Mesendoderm (in vitro differentiated cells): ENCODE measurements at regions not wholly inside any gene's neighbourhood (a gene's known extent, or its start where the extent isn't known, plus 50 kb on each side); places are given as distances from the start of the nearest gene placed in this dataset.
A peak's percentile ranks its signal among the peaks of the same experiment; 100 is the strongest.

ENCODE experiments used
- DNase-seq: peaks from one replicate; pipeline ENCODE4 v3.0.0; 2013
- H2AK5ac ChIP-seq: 2 replicates; pipeline ENCODE4 v1.6.1; 2013; ENCODE audit warnings: low read length, inconsistent platforms
- H2BK120ac ChIP-seq: 2 replicates; pipeline ENCODE4 v1.6.1; 2013; ENCODE audit warnings: low read depth, mild to moderate bottlenecking, low read length, moderate library complexity, mixed read lengths
- H2BK15ac ChIP-seq: replicated peaks from 2 replicates; pipeline ENCODE4 v1.6.1; 2013; ENCODE audit warnings: low read depth, mild to moderate bottlenecking, moderate library complexity
- H2BK5ac ChIP-seq: 2 replicates; pipeline ENCODE4 v1.6.1; 2013; ENCODE audit warnings: low read length, inconsistent platforms
- H3K18ac ChIP-seq: 2 replicates; pipeline ENCODE4 v1.6.1; 2013; ENCODE audit warnings: mild to moderate bottlenecking, low read length, mixed read lengths
- H3K23ac ChIP-seq: one replicate; pipeline ENCODE4 v1.6.1; 2013; ENCODE audit warnings: low read length
- H3K27ac ChIP-seq: 2 replicates; pipeline ENCODE4 v1.5.1; 2013; ENCODE audit warnings: low read depth, mild to moderate bottlenecking, inconsistent platforms, low read length, moderate library complexity
- H3K27me3 ChIP-seq: 2 replicates; pipeline ENCODE4 v1.6.1; 2013; ENCODE audit warnings: low read length, control low read depth, mild to moderate bottlenecking, inconsistent platforms; ENCODE audit not compliant: insufficient read depth, poor library complexity
- H3K36me3 ChIP-seq: 2 replicates; pipeline ENCODE4 v1.6.1; 2013; ENCODE audit warnings: low read length, inconsistent platforms; ENCODE audit not compliant: control insufficient read depth, insufficient read depth
- H3K4ac ChIP-seq: one replicate; pipeline ENCODE4 v1.6.1; 2013; ENCODE audit warnings: low read depth, mild to moderate bottlenecking, low read length, moderate library complexity
- H3K4me1 ChIP-seq: 2 replicates; pipeline ENCODE4 v1.6.1; 2013; ENCODE audit warnings: low read depth, low read length, inconsistent platforms; ENCODE audit not compliant: control insufficient read depth
- H3K4me2 ChIP-seq: 2 replicates; pipeline ENCODE4 v1.6.1; 2013; ENCODE audit warnings: low read length
- H3K4me3 ChIP-seq: 2 replicates; pipeline ENCODE4 v1.5.1; 2013; ENCODE audit warnings: mild to moderate bottlenecking, low read length
- H3K56ac ChIP-seq: one replicate; pipeline ENCODE4 v1.6.1; 2013; ENCODE audit warnings: low read length
- H3K79me1 ChIP-seq: 2 replicates; pipeline ENCODE4 v1.6.1; 2013; ENCODE audit warnings: low read length, inconsistent platforms
- H3K79me2 ChIP-seq: 2 replicates; pipeline ENCODE4 v1.6.1; 2013; ENCODE audit warnings: mild to moderate bottlenecking, low read length; ENCODE audit not compliant: control insufficient read depth, insufficient read depth
- H3K9ac ChIP-seq: 2 replicates; pipeline ENCODE4 v1.6.1; 2013; ENCODE audit warnings: low read length, inconsistent platforms
- H4K5ac ChIP-seq: one replicate; pipeline ENCODE4 v1.6.1; 2013; ENCODE audit warnings: low read length
- H4K8ac ChIP-seq: one replicate; pipeline ENCODE4 v1.6.1; 2013; ENCODE audit warnings: low read depth, mild to moderate bottlenecking, control low read depth, low read length, moderate library complexity
- whole genome bisulfite sequencing: extraction: QIAGEN DNeasy Blood & Tissue Kit; methylation state at CpG from one replicate; pipeline ENCODE4 v1.1.7; 2013; ENCODE audit warnings: low lambda C conversion rate, missing lambda C conversion rate; ENCODE audit not compliant: insufficient coverage; ENCODE audit errors: extremely low coverage; 5-methylcytosine and 5-hydroxymethylcytosine counted together

DNA sequence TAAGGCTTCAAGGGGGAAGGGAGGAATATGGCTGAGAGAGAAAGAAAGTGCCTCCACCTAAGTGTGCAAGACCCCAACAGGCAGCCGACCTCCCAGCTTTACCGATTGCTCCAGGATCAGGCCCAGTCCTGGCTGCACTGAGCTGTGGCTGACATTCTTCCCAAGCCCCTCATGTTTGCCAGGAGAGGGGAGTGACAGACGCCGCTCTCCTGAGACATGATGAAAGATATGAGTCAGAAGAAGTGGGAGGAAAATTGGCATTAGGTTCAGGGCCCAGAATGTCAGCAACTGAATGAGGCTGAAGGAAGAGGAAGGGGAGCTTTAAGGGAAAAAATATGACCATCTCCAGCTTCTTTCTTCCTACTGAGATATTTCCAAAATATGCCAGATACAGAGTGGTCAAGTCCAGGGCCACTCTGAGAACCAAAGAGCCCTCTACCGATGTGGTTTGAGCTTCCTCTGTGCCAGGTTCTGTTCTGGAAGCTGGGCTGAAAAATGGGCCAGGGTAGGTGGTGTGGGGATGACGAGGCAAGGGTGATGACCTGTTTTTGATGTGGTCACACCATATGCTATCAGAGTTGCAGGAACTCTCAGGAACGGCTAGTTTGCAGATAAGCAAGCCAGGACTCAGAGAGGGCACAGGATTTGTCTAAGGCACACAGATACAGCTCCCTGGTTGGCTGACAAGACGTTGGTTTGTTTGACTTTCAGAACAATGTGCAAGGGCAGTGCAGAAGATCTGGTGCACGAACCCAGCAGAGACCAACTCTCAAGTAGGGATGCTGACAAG, 176.7 kb downstream of the SOX9 start:
- WGBS, result no CpG with 5 or more reads among the region's 9 CpGs
- Histone ChIP-seq H2BK15ac (no peak overlapping the region), H3K4me3 (no peak overlapping the region), H3K4ac (no peak overlapping the region), H3K56ac (no peak overlapping the region), H4K5ac (no peak overlapping the region), H2AK5ac (no peak overlapping the region), H3K36me3 (no peaks in the 10 kb centered on the region), H2BK120ac (no peak overlapping the region), H3K4me2 (no peak overlapping the region), H3K27ac (no peak overlapping the region), H3K18ac (no peak overlapping the region), H3K9ac (no peak overlapping the region), H3K4me1 (no peaks in the 10 kb centered on the region), H4K8ac (no peak overlapping the region), H3K27me3 (no peaks in the 10 kb centered on the region), H3K23ac (no peak overlapping the region), H3K79me2 (no peaks in the 10 kb centered on the region), H2BK5ac (no peak overlapping the region), H3K79me1 (no peaks in the 10 kb centered on the region)
- DNase-seq, result peak; percentile 29

GRCh38 chr17:72299100-72299499, 178.3 kb downstream of the SOX9 start:
- H3K4ac ChIP-seq, result no peak overlapping the region
- H3K27ac ChIP-seq, result no peak overlapping the region
- H4K8ac ChIP-seq, result no peak overlapping the region
- no peaks in the 10 kb centered on the region for H3K27me3 ChIP-seq
- no peak overlapping the region for H4K5ac ChIP-seq
- no peaks in the 10 kb centered on the region for H3K4me1 ChIP-seq
- no peak overlapping the region for H3K4me3 ChIP-seq
- H3K79me1 ChIP-seq, result no peaks in the 10 kb centered on the region
- H2BK15ac ChIP-seq, result no peak overlapping the region
- WGBS, result no CpG with 5 or more reads among the region's 4 CpGs
- no peak overlapping the region for H3K23ac ChIP-seq
- no peak for DNase-seq
- no peak overlapping the region for H3K18ac ChIP-seq
- no peak overlapping the region for H3K56ac ChIP-seq
- no peak overlapping the region for H2AK5ac ChIP-seq
- H3K4me2 ChIP-seq, result no peak overlapping the region
- no peak overlapping the region for H2BK5ac ChIP-seq
- H3K9ac ChIP-seq, result no peak overlapping the region
- H3K79me2 ChIP-seq, result no peaks in the 10 kb centered on the region
- H2BK120ac ChIP-seq, result no peak overlapping the region
- H3K36me3 ChIP-seq, result no peaks in the 10 kb centered on the region

- H3K4me2 ChIP-seq, result no peak overlapping the region
- H2BK120ac ChIP-seq, result no peak overlapping the region
- H3K18ac ChIP-seq, result no peak overlapping the region
- no peak for DNase-seq
- H3K27ac ChIP-seq, result no peak overlapping the region
- no peaks in the 10 kb centered on the region for H3K79me2 ChIP-seq
- no peak overlapping the region for H3K9ac ChIP-seq
- H4K8ac ChIP-seq, result no peak overlapping the region
- H2BK5ac ChIP-seq, result no peak overlapping the region
- no peaks in the 10 kb centered on the region for H3K36me3 ChIP-seq
- no peaks in the 10 kb centered on the region for H3K4me1 ChIP-seq
- no peak overlapping the region for H3K4ac ChIP-seq
- WGBS, result no CpG with 5 or more reads among the region's 5 CpGs
- no peaks in the 10 kb centered on the region for H3K79me1 ChIP-seq
- no peak overlapping the region for H3K56ac ChIP-seq
- no peak overlapping the region for H4K5ac ChIP-seq
- H3K4me3 ChIP-seq, result no peak overlapping the region
- H2AK5ac ChIP-seq, result no peak overlapping the region
- no peak overlapping the region for H3K23ac ChIP-seq
- no peak overlapping the region for H2BK15ac ChIP-seq
- no peaks in the 10 kb centered on the region for H3K27me3 ChIP-seq
Measured at GRCh38 chr17:72299592-72299991, 178.8 kb downstream of the SOX9 start.

GRCh38 chr17:72301887-72302286, 181.1 kb downstream of the SOX9 start:
- Histone ChIP-seq H4K8ac (no peak overlapping the region), H3K27me3 (no peaks in the 10 kb centered on the region), H3K79me1 (no peaks in the 10 kb centered on the region), H3K4me1 (no peaks in the 10 kb centered on the region), H3K4me3 (no peak overlapping the region), H2BK120ac (no peak overlapping the region), H3K23ac (no peak overlapping the region), H4K5ac (no peak overlapping the region), H2BK15ac (no peak overlapping the region), H3K56ac (no peak overlapping the region), H2BK5ac (no peak overlapping the region), H3K79me2 (no peaks in the 10 kb centered on the region), H3K27ac (no peak overlapping the region), H3K9ac (no peak overlapping the region), H3K4ac (no peak overlapping the region), H3K18ac (no peak overlapping the region), H3K4me2 (no peak overlapping the region), H3K36me3 (no peaks in the 10 kb centered on the region), H2AK5ac (no peak overlapping the region)
- no peak for DNase-seq
- WGBS, result no CpG with 5 or more reads among the region's 2 CpGs

DNA sequence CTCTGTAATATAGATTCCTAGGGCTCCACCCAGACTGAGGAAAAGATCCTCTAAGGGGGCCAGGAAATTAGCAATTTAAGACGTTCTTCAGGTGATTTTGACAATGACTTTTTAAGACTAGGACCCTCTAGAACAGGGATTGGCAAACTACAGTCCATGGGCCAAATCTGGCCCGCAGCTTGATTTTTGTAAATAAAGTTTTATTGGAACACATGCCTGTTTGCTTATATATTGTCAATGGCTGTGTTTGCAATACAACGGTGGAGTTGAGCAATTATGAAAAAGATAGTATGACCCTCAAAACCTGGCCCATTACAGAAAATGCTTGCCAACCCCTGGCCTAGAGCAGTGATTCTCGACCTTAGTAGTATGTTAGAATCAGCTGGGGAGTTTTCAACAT, 181.9 kb downstream of the SOX9 start:
- no CpG with 5 or more reads among the region's 4 CpGs for WGBS
- no peak overlapping the region for H2BK5ac ChIP-seq

More for the DNA sequence above, 181.9 kb downstream of the SOX9 start:
- H3K23ac ChIP-seq, result no peak overlapping the region
- H3K56ac ChIP-seq, result no peak overlapping the region
- no peak overlapping the region for H3K4ac ChIP-seq
- no peaks in the 10 kb centered on the region for H3K79me2 ChIP-seq
- H3K27me3 ChIP-seq, result no peaks in the 10 kb centered on the region
- no peak overlapping the region for H2AK5ac ChIP-seq
- no peak overlapping the region for H3K18ac ChIP-seq
- no peak overlapping the region for H3K27ac ChIP-seq
- no peaks in the 10 kb centered on the region for H3K4me1 ChIP-seq
- H3K36me3 ChIP-seq, result no peaks in the 10 kb centered on the region
- H2BK15ac ChIP-seq, result no peak overlapping the region
- DNase-seq, result no peak
- no peaks in the 10 kb centered on the region for H3K79me1 ChIP-seq
- H3K4me2 ChIP-seq, result no peak overlapping the region
- H2BK120ac ChIP-seq, result no peak overlapping the region
- no peak overlapping the region for H3K9ac ChIP-seq
- no peak overlapping the region for H4K8ac ChIP-seq
- H4K5ac ChIP-seq, result no peak overlapping the region
- H3K4me3 ChIP-seq, result no peak overlapping the region
